ENCODE measurements at regions not wholly inside any gene's neighbourhood (a gene's known extent, or its start where the extent isn't known, plus 50 kb on each side); places are given as distances from the start of the nearest gene placed in this dataset.

DNA sequence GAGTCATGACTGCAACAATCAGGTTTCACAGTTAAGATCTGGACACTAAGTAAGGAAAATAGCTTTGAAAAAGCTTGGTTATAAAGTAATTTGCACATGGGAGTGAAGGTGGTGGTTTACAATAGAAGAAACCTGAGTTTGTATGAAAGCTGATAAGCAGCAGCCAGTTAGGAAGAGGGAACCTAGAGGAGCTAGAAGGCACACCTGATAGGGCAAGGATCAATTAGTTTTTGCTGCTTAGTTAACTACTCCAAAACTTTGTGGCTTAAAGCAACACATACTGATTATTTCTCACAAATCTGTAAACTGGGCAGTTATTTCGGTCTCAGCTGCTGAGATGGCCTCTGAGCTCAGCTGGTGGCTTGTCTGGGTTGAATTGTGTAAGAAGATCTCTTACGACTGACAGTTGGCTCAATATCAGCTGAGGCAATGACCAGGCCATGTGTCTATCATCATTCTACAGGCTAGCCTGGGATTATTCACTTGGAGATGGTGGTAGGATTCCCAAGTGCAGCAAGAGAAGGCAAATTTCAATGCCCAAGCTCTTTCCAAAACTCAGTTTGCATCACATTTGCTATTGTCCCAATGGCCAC, 255.0 kb upstream of the PITX2 start:
- TF ChIP-seq, protein P1, sequence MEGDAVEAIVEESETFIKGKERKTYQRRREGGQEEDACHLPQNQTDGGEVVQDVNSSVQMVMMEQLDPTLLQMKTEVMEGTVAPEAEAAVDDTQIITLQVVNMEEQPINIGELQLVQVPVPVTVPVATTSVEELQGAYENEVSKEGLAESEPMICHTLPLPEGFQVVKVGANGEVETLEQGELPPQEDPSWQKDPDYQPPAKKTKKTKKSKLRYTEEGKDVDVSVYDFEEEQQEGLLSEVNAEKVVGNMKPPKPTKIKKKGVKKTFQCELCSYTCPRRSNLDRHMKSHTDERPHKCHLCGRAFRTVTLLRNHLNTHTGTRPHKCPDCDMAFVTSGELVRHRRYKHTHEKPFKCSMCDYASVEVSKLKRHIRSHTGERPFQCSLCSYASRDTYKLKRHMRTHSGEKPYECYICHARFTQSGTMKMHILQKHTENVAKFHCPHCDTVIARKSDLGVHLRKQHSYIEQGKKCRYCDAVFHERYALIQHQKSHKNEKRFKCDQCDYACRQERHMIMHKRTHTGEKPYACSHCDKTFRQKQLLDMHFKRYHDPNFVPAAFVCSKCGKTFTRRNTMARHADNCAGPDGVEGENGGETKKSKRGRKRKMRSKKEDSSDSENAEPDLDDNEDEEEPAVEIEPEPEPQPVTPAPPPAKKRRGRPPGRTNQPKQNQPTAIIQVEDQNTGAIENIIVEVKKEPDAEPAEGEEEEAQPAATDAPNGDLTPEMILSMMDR (IDR thresholded peaks at IDR 0.05), result no peak
- no peak for TF ChIP-seq POLR2AphosphoS5 (IDR thresholded peaks at IDR 0.05)
- no peak for TF ChIP-seq POLR2A (IDR thresholded peaks at IDR 0.05)
- TF ChIP-seq EP300 (IDR thresholded peaks at IDR 0.05), result no peak

Measured in suprapubic skin (tissue), 4 donors.